GM19468 (cell line): ENCODE measurements at regions not wholly inside any gene's neighbourhood (a gene's known extent, or its start where the extent isn't known, plus 50 kb on each side); places are given as distances from the start of the nearest gene placed in this dataset.

Experiments used
- ATAC-seq: cut with Tn5 transposase; IDR thresholded peaks from one replicate; pipeline ENCODE4 v1.9.1; 2021; ENCODE audit warnings: mild to moderate bottlenecking, moderate library complexity, moderate number of reproducible peaks; ENCODE audit not compliant: unreplicated experiment; ENCODE audit errors: extremely low read depth

GRCh38 chr21:25387665-25388064 lies 219.6 kb downstream of the MRPL39 start:
- ATAC-seq: no peak

GRCh38 chr21:25385911-25386474 lies 221.3 kb downstream of the MRPL39 start:
- no peak for ATAC-seq

- no peak for ATAC-seq
Observed at GRCh38 chr21:25385341-25385740, 221.9 kb downstream of the MRPL39 start.

- no peak for ATAC-seq
Observed at GRCh38 chr21:25384782-25385181, 222.5 kb downstream of the MRPL39 start.

GRCh38 chr21:25383545-25383944 lies 223.7 kb downstream of the MRPL39 start:
- no peak for ATAC-seq

- ATAC-seq: no peak
Observed at GRCh38 chr21:25381936-25382452, 225.3 kb downstream of the MRPL39 start.

- ATAC-seq: no peak
Observed at GRCh38 chr21:25375675-25376074, 231.6 kb downstream of the MRPL39 start.

- ATAC-seq: no peak
Observed at GRCh38 chr21:25373126-25374082, 233.9 kb downstream of the MRPL39 start.

- no peak for ATAC-seq
Observed at GRCh38 chr21:25371841-25372425, 235.3 kb downstream of the MRPL39 start.

- ATAC-seq: no peak
Observed at GRCh38 chr21:25370311-25370744, 237.0 kb downstream of the MRPL39 start.

- no peak for ATAC-seq
Observed at GRCh38 chr21:25369524-25370300, 237.6 kb downstream of the MRPL39 start.

- ATAC-seq: no peak
Observed at GRCh38 chr21:25368531-25368930, 238.8 kb downstream of the MRPL39 start.

- no peak for ATAC-seq
Observed at GRCh38 chr21:25366116-25366515, 241.2 kb downstream of the MRPL39 start.

GRCh38 chr21:25362375-25363267 lies 244.7 kb downstream of the MRPL39 start:
- no peak for ATAC-seq

- no peak for ATAC-seq
Observed at GRCh38 chr21:25361765-25362164, 245.5 kb downstream of the MRPL39 start.

GRCh38 chr21:25361097-25361496 lies 246.2 kb downstream of the MRPL39 start:
- ATAC-seq: no peak

- no peak for ATAC-seq
Observed at GRCh38 chr21:25360593-25360992, 246.7 kb downstream of the MRPL39 start.

- ATAC-seq: no peak
Observed at GRCh38 chr21:25359724-25360123, 247.6 kb downstream of the MRPL39 start.

GRCh38 chr21:25350056-25350455 lies 257.2 kb downstream of the MRPL39 start:
- ATAC-seq: no peak
